ENCODE measurements at regions not wholly inside any gene's neighbourhood (a gene's known extent, or its start where the extent isn't known, plus 50 kb on each side); places are given as distances from the start of the nearest gene placed in this dataset.

DNA sequence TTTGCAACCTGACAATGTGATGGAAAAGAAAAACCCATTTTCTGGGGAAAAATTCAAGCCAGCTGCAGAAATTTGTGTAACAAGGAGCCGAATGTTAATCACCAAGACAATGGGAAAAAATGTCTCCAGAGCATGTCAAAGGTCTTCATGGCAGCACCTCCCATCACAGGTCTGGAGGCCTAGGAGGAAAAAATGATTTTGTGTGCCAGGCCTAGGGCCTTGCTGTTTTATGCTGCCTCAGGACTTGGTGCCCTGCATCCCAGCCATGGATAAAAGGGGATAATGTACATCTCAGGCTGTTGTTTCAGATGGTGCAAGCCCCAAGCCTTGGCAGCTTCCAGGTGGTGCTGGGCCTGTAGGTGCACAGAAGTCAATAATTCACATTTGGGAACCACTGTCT is 747.7 kb downstream of the C6orf118 start:
- intact Hi-C loops (cut with micrococcal nuclease): no loop called here
- DNase-seq (ENCODE audit: unreplicated experiment): no peak

GRCh38 chr6:164554700-164555476 is 754.5 kb downstream of the C6orf118 start:
- Mint-ChIP-seq H3K27ac (ENCODE audit: low read depth, unreplicated experiment) (no peak overlapping the region), H3K36me3 (ENCODE audit: insufficient read depth, unreplicated experiment) (no peaks in the 10 kb centered on the region), H3K4me3 (ENCODE audit: unreplicated experiment) (no peak overlapping the region), H3K4me1 (ENCODE audit: insufficient read depth, unreplicated experiment) (no peaks in the 10 kb centered on the region), H3K27me3 (ENCODE audit: insufficient read depth, unreplicated experiment) (no peaks in the 10 kb centered on the region), H3K9me3 (ENCODE audit: unreplicated experiment) (no peaks in the 10 kb centered on the region)
- no TSS peak for BruUV-seq (replicated peaks)
- ChIA-PET CTCF (no interaction called here), POLR2A (interaction anchor here (0.8 kb wide), 1 partner anchor 251 kb away, joined by 3 read pairs; no protein-coding TSS in a partner anchor)
- DNase-seq (ENCODE audit: unreplicated experiment): no peak
- intact Hi-C loops (cut with micrococcal nuclease): no loop called here
- TF ChIP-seq, protein P1, sequence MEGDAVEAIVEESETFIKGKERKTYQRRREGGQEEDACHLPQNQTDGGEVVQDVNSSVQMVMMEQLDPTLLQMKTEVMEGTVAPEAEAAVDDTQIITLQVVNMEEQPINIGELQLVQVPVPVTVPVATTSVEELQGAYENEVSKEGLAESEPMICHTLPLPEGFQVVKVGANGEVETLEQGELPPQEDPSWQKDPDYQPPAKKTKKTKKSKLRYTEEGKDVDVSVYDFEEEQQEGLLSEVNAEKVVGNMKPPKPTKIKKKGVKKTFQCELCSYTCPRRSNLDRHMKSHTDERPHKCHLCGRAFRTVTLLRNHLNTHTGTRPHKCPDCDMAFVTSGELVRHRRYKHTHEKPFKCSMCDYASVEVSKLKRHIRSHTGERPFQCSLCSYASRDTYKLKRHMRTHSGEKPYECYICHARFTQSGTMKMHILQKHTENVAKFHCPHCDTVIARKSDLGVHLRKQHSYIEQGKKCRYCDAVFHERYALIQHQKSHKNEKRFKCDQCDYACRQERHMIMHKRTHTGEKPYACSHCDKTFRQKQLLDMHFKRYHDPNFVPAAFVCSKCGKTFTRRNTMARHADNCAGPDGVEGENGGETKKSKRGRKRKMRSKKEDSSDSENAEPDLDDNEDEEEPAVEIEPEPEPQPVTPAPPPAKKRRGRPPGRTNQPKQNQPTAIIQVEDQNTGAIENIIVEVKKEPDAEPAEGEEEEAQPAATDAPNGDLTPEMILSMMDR (IDR thresholded peaks at IDR 0.05; ENCODE audit: unreplicated experiment): no peak

More for the DNA sequence above, 747.7 kb downstream of the C6orf118 start:
- Mint-ChIP-seq H3K9me3 (ENCODE audit: unreplicated experiment) (peaks cover 8% of the 10 kb centered on the region), H3K4me1 (ENCODE audit: insufficient read depth, unreplicated experiment) (no peaks in the 10 kb centered on the region), H3K36me3 (ENCODE audit: insufficient read depth, unreplicated experiment) (no peaks in the 10 kb centered on the region), H3K27me3 (ENCODE audit: insufficient read depth, unreplicated experiment) (no peaks in the 10 kb centered on the region), H3K4me3 (ENCODE audit: unreplicated experiment) (no peak overlapping the region), H3K27ac (ENCODE audit: low read depth, unreplicated experiment) (no peak overlapping the region)
- CTCF ChIA-PET: no interaction called here
- TF ChIP-seq, protein P1 (IDR thresholded peaks at IDR 0.05; ENCODE audit: unreplicated experiment): no peak
- POLR2A ChIA-PET: no interaction called here
- no TSS peak for BruUV-seq (replicated peaks)

- Mint-ChIP-seq H3K27ac (ENCODE audit: low read depth, unreplicated experiment) (no peak overlapping the region), H3K4me1 (ENCODE audit: insufficient read depth, unreplicated experiment) (no peaks in the 10 kb centered on the region), H3K4me3 (ENCODE audit: unreplicated experiment) (no peak overlapping the region), H3K36me3 (ENCODE audit: insufficient read depth, unreplicated experiment) (no peaks in the 10 kb centered on the region), H3K27me3 (ENCODE audit: insufficient read depth, unreplicated experiment) (no peaks in the 10 kb centered on the region), H3K9me3 (ENCODE audit: unreplicated experiment) (no peaks in the 10 kb centered on the region)
- intact Hi-C loops (cut with micrococcal nuclease): no loop called here
- POLR2A ChIA-PET: interaction anchor here (0.8 kb wide), 1 partner anchor 252 kb away, joined by 3 read pairs; no protein-coding TSS in a partner anchor
- CTCF ChIA-PET: no interaction called here
- DNase-seq (ENCODE audit: unreplicated experiment): no peak
- TF ChIP-seq, protein P1 (IDR thresholded peaks at IDR 0.05; ENCODE audit: unreplicated experiment): no peak
- no TSS peak for BruUV-seq (replicated peaks)
Measured at GRCh38 chr6:164554226-164554625, 755.2 kb downstream of the C6orf118 start.

DNA sequence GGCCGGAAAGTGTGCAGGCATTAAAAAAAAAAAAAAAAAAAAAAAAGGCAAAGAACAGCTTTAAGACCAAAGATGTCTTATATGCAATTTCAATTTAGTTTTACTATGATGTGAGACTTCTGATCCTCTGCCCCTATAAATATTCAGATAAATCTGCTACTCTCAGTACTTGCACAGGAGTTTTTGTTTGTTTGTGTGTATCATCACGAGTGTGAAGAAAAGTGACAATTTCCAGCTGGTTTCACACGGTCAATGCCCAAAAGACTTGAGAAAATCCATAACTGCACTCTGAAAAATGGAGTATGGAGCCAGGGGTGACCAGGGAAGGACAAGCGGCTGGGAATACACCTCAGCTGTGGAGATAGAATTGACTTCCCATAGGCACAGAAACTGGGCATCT is 757.7 kb downstream of the C6orf118 start:
- BruUV-seq (replicated peaks): no TSS peak
- Mint-ChIP-seq H3K9me3 (ENCODE audit: unreplicated experiment) (no peaks in the 10 kb centered on the region), H3K4me1 (ENCODE audit: insufficient read depth, unreplicated experiment) (no peaks in the 10 kb centered on the region), H3K36me3 (ENCODE audit: insufficient read depth, unreplicated experiment) (no peaks in the 10 kb centered on the region), H3K4me3 (ENCODE audit: unreplicated experiment) (no peak overlapping the region), H3K27me3 (ENCODE audit: insufficient read depth, unreplicated experiment) (no peaks in the 10 kb centered on the region), H3K27ac (ENCODE audit: low read depth, unreplicated experiment) (no peak overlapping the region)
- intact Hi-C loops (cut with micrococcal nuclease): no loop called here
- CTCF ChIA-PET: interaction anchor here (0.7 kb wide), 1 partner anchor 79 kb away, joined by 3 read pairs; no protein-coding TSS in a partner anchor
- no peak for DNase-seq (ENCODE audit: unreplicated experiment)
- POLR2A ChIA-PET: no interaction called here
- TF ChIP-seq, protein P1 (IDR thresholded peaks at IDR 0.05; ENCODE audit: unreplicated experiment): no peak
